IPS DF 4.7 (cell line): ENCODE measurements at regions not wholly inside any gene's neighbourhood (a gene's known extent, or its start where the extent isn't known, plus 50 kb on each side); places are given as distances from the start of the nearest gene placed in this dataset.

Experiments
- DNase-seq: peaks from one replicate; pipeline ENCODE4 v3.0.0-alpha.2; 2013; ENCODE audit warnings: low spot score; ENCODE audit errors: extremely low read depth

DNA sequence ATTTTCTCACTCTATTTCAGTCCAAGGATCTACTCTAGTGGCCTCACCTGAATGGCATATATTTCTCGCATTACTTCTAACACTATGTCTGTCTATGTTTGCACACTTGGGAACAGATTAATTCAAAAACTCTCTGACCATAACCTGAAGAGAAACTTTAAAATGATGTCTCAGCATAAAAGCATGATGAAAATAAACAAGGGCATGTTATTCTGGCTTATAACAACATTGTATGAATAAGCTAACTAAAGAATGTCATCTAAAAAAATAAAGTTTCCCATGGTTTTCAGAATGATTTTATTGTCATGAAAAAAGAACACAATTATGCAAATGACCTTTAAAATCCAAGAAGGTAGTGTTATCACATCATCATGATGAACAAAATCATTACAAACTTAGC is 85.5 kb upstream of the ROBO2 start:
- DNase-seq: no peak

- DNase-seq: no peak
Measured at GRCh38 chr3:76958274-76958673, 81.6 kb upstream of the ROBO2 start.

DNA sequence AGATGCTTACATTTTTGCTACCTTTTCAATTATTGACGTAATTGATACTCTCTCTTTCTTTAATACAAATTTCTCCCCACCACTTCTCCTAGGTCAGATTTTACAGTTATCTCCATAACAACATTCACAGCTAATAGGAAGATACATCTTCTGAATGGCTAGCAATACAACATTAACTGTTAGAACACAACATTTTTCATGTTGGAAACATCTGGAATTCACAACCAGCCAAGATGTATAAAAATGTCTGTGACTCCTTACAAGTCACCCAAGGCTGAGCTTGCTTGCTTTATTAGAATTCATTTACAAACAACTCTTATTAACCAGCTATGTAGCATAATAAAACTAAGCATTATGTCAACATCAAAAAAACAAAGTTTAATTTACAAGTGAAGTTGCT is 81.0 kb upstream of the ROBO2 start:
- DNase-seq: no peak

DNA sequence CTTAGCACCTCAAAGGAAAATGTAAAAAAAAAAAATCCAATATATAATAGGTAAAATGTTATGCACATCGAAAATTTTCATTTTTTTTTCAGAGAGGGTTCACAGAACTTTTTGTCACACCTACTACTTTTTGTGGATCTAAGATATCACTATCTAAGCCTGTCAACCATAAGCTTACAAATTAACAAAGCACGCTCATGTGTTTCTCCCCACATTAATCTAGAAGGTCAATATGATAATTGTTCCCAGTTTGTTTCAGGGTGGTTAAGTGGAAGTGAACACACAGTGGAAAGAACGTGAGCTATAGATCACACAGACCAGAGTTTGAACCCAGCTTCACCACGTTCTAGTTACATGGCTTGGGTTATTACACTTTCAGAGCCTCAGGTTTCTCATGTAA is 78.6 kb upstream of the ROBO2 start:
- DNase-seq: no peak

- DNase-seq: no peak
Measured at GRCh38 chr3:76965122-76965725, 74.7 kb upstream of the ROBO2 start.

DNA sequence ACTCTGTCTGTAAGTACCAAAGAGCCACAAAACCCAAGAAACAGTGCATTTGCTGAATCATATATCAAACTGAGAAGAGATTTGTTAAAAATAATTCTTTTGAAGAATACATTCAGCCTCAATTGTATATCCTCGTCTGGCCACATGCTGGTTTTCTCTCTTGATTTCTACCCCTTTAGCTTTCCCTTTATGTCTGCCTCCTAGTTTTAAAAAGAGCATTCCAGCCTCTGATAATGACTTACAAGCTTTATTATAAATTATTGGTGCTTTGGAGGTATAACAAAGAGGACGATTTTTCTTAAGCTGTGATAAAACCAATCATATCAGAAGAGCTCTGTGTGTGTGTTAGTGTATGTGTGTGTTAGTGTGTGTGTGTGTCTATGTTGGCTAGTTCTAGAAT is 70.4 kb upstream of the ROBO2 start:
- no peak for DNase-seq

GRCh38 chr3:76969996-76970615 is 69.8 kb upstream of the ROBO2 start:
- DNase-seq: no peak

DNA sequence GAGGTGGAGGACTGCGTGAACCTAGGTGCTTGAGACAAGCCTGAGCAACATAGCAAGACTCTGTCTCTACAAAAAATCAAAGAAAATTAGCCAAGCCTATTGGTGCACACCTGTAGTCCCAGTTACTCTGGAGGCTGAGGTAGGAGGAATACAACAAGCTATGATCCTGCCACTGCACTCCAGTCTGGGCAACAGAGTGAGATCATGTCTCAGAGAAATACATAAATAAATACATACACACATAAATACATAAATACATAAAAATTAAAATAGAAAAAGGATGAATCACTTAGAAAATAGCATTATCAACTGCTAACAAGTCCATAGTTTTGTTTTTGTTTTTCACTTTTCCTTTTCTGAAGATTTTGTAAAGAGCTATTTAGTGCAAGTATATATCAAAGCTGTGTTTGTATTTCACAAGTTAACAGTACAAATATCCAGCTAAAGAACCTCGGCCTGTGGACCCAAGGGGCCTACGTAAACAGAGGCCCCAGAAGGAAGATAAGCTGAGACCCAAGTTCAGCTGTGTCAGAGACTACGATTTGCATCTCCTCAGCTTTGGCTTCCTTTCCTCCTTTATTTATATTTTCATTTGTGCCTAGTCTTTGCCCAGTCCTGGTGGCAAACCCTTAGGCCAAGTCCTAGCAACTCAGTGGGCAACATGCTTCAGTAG is 67.1 kb upstream of the ROBO2 start:
- no peak for DNase-seq

DNA sequence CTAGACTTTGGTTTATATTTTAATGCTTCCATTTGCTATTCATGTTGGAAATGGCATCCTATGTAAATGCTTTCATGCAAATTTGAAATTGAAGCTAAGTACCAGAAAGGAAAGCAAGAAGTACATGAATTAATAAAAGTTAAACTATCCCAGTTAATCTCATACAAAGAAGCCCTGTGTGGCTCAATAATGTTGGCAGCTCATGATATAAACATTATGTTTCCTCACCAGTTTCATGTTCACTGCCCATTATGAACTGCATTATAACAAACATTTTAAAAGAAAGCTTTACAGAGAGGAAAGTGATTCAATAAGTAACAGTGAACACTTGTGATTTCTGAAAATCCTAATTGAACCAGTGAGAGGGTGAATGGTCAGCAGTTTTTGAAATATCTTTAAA is 62.9 kb upstream of the ROBO2 start:
- DNase-seq: no peak

DNA sequence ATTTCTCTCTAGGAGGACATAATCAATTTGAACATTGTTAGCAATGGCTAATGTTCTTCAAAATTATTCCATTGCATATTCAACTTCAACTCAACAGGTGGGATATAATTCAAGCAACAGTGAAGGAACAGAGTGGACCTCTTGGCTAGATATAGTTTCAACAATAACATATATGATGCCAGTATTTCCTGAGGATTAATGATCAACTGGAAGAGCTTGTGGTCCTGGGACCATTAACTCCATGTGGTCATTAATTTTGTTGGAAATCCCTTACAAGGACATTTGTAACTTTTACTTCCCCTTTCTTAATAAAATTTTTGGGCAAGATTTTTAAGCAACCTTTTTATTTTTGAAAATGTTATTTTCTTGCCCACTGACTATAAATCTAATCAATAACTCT is 54.3 kb upstream of the ROBO2 start:
- no peak for DNase-seq

DNA sequence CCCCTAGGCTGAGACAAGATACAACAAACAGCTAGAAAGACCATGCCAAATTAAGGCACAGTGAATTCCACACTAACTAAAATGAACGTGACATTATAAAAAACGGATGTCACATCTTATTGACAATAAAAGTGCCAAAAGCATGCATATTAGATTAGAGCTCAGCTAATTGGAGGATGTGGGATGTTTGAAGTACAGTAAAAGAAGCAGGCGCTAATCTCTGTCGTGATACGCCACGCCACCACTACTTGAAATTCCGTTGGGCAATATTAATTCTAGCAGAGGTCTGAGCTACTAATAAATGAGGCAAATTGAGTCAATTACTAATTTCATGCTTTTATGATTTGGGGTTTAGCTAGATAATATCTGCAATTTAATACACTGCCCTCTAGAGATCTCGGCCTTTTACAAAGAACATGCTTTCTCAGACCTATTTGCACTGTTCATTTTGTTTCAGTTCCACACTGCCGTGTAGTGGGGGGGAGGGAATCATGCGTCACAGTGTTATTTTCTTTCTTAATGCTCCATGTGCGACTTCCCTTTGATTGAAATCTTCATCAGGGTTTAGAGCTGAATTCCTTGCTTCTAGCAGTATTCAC is 52.9 kb upstream of the ROBO2 start:
- no peak for DNase-seq
